ELR (cell line): ENCODE measurements at regions not wholly inside any gene's neighbourhood (a gene's known extent, or its start where the extent isn't known, plus 50 kb on each side); places are given as distances from the start of the nearest gene placed in this dataset.
A peak's percentile ranks its signal among the peaks of the same experiment; 100 is the strongest.

Experiments
- DNase-seq: peaks from one replicate; pipeline ENCODE4 v3.0.0-alpha.2; 2015; ENCODE audit warnings: low read depth

DNA sequence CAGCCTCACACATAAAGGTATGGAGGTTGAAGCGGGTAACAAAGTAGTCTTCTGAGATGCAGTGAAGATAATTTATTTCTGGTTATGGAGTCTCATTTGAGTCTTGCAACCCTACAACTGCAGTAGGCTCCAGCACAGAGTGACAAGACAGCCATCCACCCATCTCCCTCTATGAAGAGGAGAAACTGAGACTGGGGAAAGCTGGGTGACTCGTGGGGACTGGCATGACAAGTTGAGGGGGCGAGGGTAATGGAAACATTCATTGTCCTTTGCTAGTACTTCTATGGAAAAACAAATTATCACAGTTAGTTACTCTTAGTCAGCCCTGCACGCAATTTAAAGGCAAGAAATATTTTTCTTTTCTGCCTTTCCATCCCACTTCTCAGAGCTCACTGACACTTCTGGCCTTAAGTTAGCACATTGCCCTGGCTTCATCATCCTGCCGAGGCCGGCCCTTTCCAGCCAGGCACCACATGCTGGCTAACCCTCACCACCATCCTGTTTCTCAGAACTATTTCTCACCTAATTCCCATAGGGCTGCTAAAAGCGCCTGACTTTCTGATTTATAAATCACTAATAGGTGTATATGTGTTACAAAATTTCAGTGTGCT, 361.1 kb downstream of the ETS1 start:
- no peak for DNase-seq

DNA sequence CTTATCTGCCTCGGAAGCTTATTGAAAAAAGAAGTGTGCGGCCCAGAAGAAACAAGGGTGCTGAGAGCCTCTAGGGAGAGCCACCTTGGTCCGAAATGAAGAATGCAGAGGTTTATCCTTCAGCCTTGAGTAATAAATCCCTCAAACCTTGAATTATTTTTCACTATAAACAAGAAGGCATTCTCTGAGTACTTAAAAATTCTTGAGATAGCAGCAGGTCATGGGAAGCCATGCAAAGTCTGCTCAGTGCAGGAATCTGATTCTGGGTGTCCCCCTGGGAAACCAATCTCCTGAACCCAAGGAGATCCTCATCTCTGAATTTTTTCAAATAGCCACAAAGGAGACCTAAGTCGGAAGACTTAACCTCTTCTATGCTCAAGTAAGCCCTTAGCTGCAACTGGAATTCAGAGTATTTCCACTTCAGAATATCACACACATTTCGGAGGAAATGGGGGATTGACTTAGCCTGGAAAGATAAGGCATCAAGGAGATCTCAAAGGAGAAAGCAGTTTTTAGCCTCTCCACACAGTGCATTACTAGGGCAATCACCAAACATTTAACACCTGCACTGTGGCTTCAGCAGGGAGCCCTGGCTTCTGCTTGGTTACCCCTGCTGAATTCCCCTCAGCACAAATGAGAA, 365.0 kb downstream of the ETS1 start:
- DNase-seq: no peak

DNA sequence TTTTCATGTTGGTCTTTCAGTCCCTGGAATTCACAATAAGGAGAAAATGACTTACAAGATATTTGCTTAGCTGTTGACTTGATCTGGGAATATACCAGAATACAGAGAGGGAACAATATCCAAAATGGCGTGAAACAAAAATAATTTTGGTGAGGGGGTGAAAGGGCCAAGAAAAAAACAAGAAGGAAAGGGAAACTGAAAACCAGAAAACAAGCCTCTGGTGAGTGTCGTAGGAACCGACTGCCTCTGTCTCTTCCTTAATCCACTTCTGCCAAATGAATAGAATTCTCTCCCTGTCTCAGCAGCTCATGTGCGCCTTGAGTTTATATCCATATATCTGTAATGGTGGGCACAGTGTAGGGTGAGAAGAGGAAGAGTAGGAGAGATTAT, 367.6 kb downstream of the ETS1 start:
- DNase-seq: no peak

DNA sequence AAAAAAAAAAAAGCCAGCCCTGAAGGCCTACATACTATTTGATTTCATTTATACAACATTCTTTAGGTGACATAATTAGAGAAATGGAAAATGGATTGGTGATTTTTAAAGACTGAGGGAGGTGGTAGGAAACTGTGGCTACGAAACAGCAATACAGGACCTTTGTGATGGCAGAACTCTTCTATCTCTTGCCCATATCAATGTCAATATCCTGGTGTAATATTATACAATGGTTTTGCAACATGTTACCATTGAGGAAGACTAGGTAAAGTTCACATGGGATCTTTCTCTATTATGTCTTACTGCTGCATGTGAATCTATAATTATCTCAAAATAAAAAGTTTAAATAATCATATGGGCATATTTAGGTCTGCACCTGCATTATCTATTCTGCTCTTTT, 371.2 kb downstream of the ETS1 start:
- DNase-seq: no peak

DNA sequence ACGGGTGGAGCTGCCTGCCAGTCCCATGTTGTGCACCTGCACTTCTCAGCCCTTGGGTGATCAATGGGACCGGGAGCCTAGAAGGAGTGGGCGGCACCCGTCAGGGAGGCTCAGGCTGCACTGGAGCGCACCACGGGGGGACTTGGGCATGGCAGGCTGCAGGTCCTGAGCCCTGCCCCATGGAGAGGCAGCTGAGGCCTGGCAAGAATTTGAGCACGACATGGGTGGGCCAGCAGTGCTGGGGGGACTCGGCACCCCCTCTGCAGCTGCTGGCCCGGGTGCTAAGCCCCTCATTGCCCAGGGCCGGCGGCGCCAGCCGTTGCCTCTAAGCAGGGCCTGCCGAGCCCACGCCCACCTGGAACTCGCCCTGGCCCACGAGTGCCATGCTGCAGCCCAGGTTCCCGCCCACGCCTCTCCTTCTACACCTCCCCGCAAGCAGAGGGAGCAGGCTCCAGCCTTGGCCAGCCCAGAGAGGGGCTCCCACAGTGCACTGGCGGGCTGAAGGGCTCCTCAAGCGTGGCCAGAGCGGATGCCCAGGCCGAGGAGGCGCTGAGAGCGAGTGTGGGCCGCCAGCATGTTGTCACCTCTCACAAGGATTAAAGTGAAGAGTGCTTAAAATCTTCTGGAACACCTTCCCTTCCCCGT, 372.0 kb downstream of the ETS1 start:
- no peak for DNase-seq

DNA sequence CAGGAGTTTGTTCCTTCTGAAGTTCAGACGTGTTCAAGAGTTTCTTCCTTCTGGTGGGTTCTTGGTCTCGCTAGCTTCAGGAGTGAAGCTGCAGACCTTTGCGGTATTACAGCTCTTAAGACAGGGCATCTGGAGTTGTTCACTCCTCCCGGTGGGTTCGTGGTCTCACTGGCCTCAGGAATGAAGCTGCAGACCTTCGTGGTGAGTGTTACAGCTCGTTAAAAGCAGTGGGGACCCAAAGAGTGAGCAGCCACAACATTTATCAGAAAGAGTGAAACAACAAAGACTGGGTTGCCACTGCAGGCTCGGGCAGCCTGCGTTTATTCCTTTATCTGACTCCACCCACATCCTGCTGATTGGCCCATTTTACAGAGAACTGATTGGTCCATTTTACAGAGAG, 373.1 kb downstream of the ETS1 start:
- no peak for DNase-seq

DNA sequence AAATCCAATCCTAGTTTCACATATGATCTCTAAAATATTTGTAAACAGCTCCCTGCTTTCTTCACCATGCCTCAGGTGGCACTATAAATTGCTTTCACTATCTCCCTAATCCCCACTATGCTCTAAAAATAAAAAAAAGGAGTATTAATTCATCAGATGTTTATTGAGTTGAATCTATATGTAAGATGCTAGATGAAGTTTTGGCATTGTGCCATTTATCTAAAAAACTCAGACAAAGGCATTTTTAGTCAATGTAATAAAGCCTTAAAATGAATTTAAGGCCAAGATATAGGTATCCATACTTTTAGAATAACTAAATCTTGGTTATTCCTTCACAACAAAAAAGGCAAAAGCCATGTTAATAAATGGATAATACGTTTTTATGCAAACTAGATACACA, 373.9 kb downstream of the ETS1 start:
- DNase-seq: no peak

DNA sequence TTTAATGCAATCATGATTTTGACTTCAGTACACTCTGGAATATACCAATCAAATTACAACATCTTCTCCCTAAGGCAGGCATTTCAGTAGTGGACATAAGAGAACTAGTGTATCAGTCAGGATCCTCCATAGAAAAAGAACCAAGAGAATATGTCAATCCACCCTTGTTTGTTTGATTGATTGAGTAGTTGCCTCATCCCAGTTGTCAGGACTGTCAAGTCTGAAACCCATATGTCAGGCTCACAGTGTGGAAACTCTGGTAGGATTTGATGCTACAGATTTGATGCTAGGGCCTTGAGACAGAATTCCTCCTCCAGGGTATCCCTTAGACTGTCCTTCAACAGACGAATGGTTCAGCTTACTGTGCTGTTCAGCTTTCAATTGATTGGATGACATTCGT, 375.0 kb downstream of the ETS1 start:
- no peak for DNase-seq

DNA sequence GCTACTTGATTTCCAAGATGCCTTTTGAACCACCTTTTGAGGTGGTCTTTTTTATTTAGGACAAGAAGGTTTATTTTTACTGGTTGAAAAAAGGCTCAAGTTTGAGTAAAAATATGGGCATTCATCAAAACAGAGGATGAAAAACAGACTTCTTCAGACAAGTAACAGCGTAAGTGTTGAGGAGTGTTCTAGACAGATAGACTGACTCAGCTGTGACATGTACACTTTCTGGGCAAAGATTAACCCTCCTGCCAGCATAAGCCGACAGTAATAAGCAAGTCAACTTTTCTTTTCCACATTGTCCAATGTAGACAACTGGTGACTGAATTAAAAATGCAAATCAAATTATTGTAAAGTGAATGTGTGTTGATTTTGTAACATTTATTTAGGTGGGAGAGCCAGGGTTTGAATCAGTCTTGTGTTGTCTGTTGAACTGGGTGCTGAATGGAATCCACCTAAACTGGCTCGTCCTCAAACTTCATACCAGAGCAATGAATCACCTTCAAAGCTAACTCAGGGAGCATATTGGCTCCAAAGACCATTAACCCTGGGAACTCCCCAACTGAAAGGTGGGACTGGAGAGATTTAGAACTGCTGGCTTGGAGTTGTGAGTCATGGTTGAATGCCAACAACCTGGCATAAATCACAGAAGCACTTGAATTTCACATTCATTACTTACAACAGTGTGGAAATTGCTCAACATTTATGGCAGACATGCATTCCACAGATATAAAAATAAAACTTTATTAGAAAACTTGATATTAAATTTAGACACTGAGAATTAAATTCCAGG, 377.0 kb downstream of the ETS1 start:
- DNase-seq: peak; percentile 99

DNA sequence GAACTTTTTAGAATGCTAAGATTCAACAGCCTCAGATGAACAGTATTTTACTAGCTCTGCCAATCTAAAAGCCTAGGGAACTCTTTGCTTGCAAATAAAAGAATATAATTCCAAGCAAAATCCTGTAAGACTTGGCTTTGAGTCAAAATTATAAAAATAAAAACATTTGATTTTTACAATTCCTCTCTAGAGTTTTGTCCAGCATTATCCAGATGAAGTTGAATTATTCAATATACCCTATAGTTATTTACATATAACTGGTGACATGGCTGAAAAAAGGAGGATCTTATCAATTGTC, 378.3 kb downstream of the ETS1 start:
- DNase-seq: no peak

DNA sequence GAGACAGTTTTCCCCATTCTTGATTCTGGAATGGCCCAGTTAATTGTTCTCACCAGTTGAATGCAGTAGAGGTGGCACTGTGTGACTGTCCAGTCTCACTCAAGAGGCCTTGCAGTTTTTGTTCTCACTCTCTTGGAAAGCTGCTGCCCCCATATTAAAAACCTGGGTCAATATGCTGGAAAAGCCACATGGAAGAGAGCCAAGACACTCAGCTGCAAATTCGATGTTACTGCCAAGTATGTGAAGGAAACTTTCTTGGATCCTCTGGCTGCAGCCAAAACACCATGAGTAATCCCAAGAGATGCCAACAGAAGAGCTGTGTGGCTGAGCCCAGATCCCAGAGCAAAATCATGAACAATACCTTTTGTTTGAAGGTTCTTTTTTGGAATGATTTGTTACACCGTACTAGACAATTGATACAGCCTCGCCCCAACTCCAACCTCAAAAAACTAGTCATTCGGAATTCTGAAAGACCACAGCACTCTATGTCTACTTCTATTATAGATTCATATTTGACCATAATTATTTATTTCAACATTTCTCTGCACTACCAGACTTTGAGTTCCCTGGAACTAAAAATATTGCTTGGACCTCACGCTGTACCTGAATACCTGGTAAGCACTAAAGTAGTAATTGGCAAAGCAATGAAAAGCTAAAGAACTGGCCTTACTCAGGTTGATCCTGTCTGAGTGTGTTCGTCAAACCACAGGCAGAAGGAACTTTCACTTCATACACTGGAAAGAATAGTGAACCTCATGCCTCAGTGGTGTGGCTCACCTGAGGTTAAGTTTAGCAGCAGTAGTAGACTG, 378.8 kb downstream of the ETS1 start:
- peak; percentile 91 for DNase-seq

DNA sequence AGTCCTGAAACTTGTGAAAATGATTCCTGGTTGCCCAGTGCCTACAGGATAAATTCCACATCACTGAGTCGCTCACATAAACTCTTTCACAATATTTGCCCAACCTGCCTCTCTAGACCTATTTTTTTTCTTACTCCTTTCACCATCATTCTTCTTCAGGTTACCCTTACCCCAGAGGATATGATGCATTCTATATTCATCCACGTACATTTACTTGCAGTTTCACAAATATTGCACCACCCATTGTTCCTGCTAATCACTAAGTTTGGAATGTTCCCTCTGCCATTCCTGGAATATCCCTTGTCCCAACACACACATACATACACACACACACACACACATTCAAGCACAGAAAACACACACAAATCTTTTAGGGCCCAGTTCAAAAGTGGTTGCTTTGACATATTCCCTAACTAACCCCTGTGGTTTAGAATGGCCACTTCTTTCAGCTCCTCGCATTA, 379.5 kb downstream of the ETS1 start:
- peak; percentile 96 for DNase-seq

DNA sequence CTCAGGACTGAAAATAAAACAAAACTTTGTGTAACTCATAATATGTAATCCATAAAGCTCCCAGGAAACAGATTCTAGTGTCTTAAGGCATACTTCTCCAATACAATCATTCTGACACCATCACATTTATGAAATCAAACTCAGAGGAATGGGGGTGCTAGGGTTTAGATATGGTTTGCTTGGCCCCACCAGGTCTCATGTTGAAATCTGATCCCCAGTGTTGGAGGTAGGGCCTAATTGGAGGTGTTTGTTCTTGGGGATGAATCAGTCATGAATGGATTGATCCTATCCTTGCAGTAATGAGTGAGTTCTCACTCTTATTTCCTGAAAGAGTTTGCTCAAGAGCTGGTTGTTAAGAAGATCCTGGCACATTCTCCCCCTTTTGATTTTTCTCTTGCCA, 380.9 kb downstream of the ETS1 start:
- DNase-seq: no peak

DNA sequence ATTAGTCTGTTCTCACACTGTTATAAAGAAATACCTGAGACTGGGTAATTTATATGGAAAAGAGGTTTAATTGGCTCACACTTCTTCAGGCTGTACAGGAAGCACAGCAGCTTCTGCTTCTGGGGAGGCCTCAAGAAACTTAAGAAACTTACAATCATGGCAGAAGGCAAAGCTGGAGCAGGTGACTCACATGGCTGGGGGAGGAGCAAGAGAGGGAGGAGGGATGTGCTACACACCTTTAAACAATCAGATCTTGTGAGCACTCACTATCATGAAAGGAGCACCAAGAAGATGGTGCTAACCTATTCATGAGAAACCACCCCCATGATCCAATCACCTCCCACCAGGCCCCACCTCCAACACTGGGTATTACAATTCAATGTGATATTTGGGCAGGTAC, 381.6 kb downstream of the ETS1 start:
- no peak for DNase-seq

DNA sequence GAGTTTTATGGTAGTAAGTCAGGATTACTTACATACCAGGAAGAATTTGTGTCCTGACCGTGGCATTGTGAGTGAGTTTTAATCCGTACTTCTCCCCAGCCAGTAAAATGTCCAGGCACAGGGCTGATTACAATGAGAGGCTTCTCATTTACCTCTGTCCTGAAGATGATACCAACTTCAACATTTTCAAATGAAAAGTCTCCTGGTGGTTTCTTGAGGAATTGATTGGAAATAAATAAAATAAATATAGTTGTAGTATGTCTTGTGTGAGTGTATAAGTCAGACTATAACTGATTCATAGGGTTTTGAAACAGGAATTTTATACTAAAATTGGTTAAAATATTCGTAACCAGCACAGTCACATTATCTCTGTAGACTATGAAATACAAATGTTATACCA, 382.5 kb downstream of the ETS1 start:
- no peak for DNase-seq

DNA sequence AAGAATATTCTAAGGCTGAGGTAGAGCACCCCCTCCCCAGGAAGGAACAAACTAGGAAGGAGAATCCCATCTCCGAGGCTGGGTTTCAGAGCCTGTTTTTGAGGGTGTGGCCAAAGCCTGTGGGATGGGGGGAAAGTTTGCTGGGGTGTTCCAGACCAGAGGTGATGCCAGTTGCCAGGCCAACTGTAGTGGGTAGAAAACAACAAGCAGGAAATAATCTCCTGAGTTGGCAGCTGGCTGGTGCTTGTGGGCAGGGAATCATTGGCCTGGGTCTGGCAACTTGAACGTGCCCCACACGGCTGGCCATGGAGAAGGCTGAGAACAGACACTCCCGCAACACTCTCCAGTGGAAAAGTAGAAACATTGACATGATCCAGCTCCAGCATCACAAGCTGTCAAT, 385.6 kb downstream of the ETS1 start:
- no peak for DNase-seq

DNA sequence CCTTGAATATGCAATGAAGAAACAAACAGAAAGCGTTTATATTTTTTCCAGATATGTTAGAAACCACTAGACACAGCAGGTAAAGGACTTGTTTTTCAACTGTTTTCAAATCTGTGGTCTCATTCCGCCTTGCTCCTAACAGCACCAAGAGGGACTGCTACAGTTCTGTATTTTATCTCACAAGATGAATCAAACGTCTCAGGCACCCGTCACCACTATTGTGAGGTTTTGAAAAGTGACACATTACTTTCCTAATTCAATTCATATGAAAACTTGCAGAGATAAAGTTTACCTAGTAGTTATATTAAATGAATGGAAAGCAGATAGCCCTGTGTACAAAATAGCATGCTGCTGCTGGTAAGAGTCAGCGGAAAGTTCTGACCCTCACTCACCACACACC, 386.3 kb downstream of the ETS1 start:
- DNase-seq: no peak

DNA sequence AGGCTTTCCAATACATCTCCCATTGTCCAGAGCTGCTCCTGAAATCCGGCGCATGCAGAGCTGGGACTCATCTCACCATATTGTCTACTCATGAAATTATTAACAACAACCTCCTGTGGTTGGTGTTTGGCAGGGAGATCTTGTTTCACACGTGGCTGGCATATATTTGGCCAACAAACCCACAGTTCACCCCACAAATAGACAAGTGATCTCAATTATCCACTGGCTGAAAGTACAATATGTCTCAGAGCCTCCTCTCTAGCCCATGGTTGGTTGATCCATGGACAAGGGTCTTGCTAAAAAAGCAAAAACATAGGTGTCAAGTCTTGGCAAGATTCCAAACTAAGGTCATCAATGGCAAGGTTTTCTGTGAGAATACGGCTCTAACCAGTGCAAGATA, 386.9 kb downstream of the ETS1 start:
- no peak for DNase-seq

DNA sequence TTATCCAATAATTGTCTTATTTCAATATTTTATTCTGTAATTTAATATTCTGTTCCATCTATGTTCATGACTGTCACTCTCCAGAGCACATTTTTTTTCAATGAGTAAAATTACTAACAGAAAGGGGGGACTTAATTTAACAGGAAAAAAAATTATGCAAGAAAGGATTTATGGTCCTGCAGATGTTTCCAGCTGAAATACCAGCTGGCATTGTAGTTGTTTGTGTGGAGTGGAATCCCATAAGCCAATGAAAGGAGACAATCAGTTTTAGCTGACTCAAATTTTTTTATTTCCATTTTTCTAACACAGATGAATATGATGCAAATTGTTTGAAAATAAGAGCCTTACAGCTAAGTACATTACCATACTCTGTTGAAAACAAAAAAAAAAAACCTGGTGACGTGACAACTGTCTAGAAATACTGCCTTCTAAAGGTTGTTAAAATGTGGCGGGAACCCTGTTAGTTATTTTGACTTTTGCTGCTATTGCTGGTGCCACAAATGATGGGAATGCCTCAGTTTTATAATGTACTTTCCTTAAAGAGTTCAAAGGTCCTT, 389.1 kb downstream of the ETS1 start:
- DNase-seq: no peak

DNA sequence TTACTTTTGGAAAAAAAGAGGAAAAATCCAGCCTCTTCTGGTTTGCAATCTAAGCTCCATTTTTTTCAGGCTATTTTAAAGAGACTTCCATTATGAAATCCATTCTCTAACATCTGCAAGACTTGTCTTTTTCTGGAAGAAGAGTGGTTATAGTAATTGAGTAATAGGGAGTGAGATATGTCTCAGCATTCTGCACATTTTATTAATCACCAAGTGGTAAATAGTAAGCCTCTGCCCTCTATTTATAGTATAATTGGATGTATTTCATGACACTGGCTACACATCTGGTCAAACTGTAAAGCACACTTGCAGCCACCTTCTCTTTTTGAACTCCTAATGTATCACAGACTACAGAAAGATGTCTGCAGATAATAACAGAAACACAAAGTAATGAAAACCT, 391.1 kb downstream of the ETS1 start:
- DNase-seq: no peak

DNA sequence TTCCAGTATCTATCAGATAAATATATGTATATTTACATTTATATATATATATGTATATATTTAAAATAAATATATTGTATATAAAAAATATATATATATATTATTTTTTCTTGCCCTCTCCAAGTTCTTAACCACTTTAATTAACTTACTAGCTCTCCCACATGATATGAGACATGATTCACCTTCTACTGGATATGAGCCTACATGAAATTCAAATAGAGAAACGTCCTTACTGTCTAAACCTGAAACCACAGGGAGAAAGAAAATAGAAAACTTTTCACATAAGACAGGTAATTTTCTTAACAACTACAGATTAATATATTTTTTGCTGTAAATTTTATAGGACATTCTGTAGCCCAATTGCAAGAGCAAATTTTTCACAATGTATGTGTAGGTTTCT, 391.6 kb downstream of the ETS1 start:
- DNase-seq: no peak
